ENCODE measurements at regions not wholly inside any gene's neighbourhood (a gene's known extent, or its start where the extent isn't known, plus 50 kb on each side); places are given as distances from the start of the nearest gene placed in this dataset.

- DNase-seq, result no peak
Observed at GRCh38 chr16:54402270-54402669, 115.7 kb upstream of the IRX3 start.

GRCh38 chr16:54400261-54400660 is 113.7 kb upstream of the IRX3 start:
- no peak for DNase-seq

GRCh38 chr16:54398986-54399385 is 112.4 kb upstream of the IRX3 start:
- DNase-seq, result no peak

- no peak for DNase-seq
Observed at GRCh38 chr16:54397838-54398237, 111.3 kb upstream of the IRX3 start.

GRCh38 chr16:54397190-54397835 is 110.7 kb upstream of the IRX3 start:
- DNase-seq, result no peak

- DNase-seq, result no peak
Observed at GRCh38 chr16:54389836-54390494, 103.4 kb upstream of the IRX3 start.

- no peak for DNase-seq
Observed at GRCh38 chr16:54385141-54385540, 98.6 kb upstream of the IRX3 start.

- no peak for DNase-seq
Observed at GRCh38 chr16:54381601-54382313, 95.2 kb upstream of the IRX3 start.

GRCh38 chr16:54375071-54375470 is 88.5 kb upstream of the IRX3 start:
- no peak for DNase-seq

- DNase-seq, result no peak
Observed at GRCh38 chr16:54373534-54374520, 87.2 kb upstream of the IRX3 start.

- no peak for DNase-seq
Observed at GRCh38 chr16:54370278-54371040, 83.9 kb upstream of the IRX3 start.

- DNase-seq, result no peak
Observed at GRCh38 chr16:54369861-54370260, 83.3 kb upstream of the IRX3 start.

- no peak for DNase-seq
Observed at GRCh38 chr16:54366943-54367342, 80.4 kb upstream of the IRX3 start.

GRCh38 chr16:54365990-54366634 is 79.5 kb upstream of the IRX3 start:
- no peak for DNase-seq

GRCh38 chr16:54363766-54364165 is 77.2 kb upstream of the IRX3 start:
- DNase-seq, result no peak

- DNase-seq, result no peak
Observed at GRCh38 chr16:54362591-54363206, 76.1 kb upstream of the IRX3 start.

- DNase-seq, result no peak
Observed at GRCh38 chr16:54361246-54361645, 74.7 kb upstream of the IRX3 start.

- DNase-seq, result no peak
Observed at GRCh38 chr16:54360681-54361080, 74.1 kb upstream of the IRX3 start.

GRCh38 chr16:54359555-54359954 is 73.0 kb upstream of the IRX3 start:
- DNase-seq, result no peak

- no peak for DNase-seq
Observed at GRCh38 chr16:54359081-54359480, 72.5 kb upstream of the IRX3 start.

- DNase-seq, result no peak
Observed at GRCh38 chr16:54356391-54356790, 69.8 kb upstream of the IRX3 start.

Measured in activated CD4-positive, alpha-beta T cell treated with anti-CD3 and anti-CD28 coated beads for 48 hours (primary cell).